Endometrial microvascular endothelial cells (primary cell): ENCODE measurements at regions not wholly inside any gene's neighbourhood (a gene's known extent, or its start where the extent isn't known, plus 50 kb on each side); places are given as distances from the start of the nearest gene placed in this dataset.
"Not testable (repeated sequence)": the region's sequence is repeated elsewhere in the genome, so short reads cannot be mapped to it uniquely, and the experiment has no call there.

Experiments
- in situ Hi-C: cut with HindIII; loops from 2 replicates; pipeline ENCODE4 v1.10.0; 2017; ENCODE audit warnings: low sequenced_read_pairs, low pct_unique_long_range_greater_than_20kb; ENCODE audit errors: inconsistent ontology term

DNA sequence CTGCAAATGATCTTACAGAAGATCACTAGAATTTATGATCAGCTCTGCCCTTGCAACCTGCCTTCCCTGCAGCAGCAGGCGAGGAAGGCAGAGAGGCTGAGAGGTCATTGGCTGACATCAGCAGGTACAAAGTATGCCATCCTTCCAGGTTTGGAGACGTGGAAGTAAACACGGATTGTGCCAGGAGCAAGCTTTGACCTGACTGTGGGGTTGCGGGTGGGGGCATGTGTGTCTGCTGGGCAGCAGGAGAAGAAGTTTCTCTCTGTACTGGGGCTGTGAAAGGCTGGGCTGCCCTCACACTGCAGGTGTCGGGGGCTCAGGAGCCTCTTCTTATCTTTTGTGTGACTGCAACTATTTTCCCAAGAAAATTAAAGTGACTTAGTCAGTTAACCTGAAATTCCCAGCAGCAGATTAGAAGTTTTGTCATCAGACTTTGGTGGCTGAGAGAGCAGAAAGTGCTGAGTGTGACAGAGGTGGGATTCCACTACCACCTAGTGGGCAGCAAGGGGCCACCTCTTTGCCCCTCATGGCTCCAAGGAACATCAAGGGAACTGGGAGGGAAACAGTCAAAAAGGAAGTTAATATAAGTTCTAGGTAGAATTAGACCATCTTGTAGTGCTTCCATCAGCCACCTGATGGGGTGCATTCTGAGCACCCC, 565.9 kb downstream of the ETS1 start:
- in situ Hi-C loops, result no loop called here

GRCh38 chr11:128018692-128019091, 568.7 kb downstream of the ETS1 start:
- in situ Hi-C loops, result no loop called here

GRCh38 chr11:128005562-128005961, 581.8 kb downstream of the ETS1 start:
- in situ Hi-C loops, result no loop called here

- in situ Hi-C loops, result no loop called here
Observed at GRCh38 chr11:127998421-127998820, 588.9 kb downstream of the ETS1 start.

GRCh38 chr11:127997594-127997993, 589.8 kb downstream of the ETS1 start:
- in situ Hi-C loops, result no loop called here

DNA sequence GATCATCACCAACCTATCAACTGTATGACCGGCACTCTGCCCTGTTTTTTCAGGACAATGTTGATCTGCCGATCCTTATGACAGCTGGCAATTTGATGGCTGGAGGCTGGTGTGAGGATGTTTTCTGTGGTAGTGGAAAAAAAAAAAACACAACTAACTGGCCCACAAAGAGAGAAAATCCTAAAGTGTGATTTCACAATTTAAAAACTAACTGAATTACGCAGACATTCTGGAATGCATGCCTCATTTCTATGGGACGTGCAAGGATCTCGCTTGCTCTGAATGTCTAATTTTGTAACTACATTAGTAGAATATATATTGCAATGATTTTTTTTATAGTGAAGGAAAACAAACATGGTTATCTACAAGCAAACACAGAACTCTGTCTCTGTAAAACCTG, 590.5 kb downstream of the ETS1 start:
- in situ Hi-C loops, result no loop called here

DNA sequence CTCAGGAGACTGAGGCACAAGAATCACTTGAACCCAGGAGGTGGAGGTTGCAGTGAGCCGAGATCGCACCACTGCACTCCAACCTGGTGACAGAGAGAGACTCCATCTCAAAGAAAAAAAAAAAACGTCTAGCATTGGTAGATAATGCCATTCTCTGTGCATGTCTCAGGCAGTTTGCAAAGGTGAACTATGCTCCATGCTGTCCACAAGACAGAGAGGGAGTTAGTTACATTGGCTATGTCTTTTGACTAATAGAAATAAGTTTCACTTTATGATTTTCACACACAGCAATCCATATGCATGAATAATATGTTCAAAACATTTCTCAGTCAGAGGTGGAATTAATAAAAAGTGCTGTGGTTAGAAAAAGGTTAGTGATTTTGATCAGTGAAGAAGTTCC, 591.4 kb downstream of the ETS1 start:
- in situ Hi-C loops, result no loop called here

- in situ Hi-C loops, result no loop called here
Observed at GRCh38 chr11:127994736-127995135, 592.6 kb downstream of the ETS1 start.

DNA sequence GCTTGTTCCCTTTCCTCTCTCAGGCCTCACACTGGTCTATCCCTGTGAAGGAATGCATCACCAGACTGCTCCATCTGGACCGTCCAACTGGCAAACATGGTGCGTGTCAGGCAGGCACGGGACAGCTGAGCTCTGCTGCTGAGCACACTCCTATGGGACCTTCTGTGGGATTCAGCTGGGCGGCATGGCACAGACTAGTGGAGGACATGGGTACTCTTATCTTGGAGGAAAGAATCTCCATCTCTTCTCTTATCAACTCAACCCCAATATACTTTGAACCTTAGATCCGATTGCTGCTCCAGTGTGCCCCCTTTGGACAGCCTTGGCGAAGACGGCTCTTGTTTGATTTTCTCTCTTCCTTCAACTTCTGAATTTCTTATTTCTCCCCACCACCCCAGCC, 593.6 kb downstream of the ETS1 start:
- in situ Hi-C loops, result no loop called here

DNA sequence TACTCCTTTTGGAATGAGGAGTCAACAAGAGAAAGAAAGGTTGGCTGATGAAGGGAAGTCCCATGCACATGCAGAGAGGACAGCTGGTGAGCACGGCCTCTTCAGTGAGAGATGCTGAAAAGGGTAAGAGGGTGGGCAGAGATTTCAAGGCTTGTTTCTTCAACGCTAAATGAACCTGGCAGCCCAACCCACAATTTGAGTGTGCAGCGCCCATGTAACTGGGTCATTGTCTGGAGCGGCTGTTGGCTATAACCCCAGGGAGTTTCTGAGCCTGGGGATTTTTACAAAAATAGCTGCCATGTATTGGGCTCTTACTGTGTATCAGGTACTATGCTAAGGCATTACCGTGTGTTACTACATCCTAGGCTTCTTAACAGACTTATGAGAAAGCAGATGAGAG, 594.1 kb downstream of the ETS1 start:
- in situ Hi-C loops, result no loop called here

GRCh38 chr11:127986073-127986472, 601.3 kb downstream of the ETS1 start:
- in situ Hi-C loops, result no loop called here

- in situ Hi-C loops, result no loop called here
Observed at GRCh38 chr11:127972816-127973215, 614.5 kb downstream of the ETS1 start.

DNA sequence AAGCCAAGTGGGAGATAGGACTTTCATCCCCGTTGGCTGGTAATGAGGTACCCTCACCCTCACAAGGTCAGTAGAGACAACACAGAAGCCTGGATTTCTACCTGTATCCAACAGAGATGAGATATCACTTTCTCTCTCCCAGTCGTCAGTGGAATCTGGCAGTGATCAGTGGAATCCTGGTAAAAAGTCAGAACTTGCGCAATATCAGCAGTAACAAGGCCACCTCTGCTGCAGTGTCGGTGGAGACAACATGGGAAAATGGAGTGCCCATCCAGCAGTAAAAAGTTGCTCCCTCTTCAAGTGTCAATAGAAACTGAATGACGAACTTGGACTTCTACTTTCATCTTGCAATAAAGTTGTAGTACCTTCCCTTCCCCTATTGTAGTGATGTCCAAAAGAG, 615.9 kb downstream of the ETS1 start:
- in situ Hi-C loops, result no loop called here

DNA sequence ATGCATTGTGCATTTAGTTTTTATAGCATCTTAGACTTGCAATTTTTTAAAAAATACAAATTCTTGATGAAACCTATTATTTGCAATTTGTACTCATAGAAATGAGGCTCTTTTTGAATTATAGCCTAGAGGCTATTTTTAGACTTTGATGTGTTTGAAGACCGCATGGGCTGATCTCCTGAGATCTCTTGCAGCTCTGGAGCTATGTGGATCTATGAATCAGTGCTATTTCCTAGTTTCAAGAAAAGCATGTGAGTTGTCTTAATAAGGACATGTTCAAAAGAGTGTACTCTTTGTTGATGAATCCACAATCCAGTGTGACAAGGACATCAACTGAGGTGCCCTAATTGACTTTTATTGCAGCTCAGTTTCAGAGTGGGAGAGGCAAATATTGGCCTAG, 620.5 kb downstream of the ETS1 start:
- in situ Hi-C loops, result no loop called here

GRCh38 chr11:127965939-127966668, 621.3 kb downstream of the ETS1 start:
- in situ Hi-C loops, result no loop called here

- in situ Hi-C loops, result no loop called here
Observed at GRCh38 chr11:127962416-127962815, 624.9 kb downstream of the ETS1 start.

GRCh38 chr11:127950162-127950561, 637.2 kb downstream of the ETS1 start:
- in situ Hi-C loops, result no loop called here

DNA sequence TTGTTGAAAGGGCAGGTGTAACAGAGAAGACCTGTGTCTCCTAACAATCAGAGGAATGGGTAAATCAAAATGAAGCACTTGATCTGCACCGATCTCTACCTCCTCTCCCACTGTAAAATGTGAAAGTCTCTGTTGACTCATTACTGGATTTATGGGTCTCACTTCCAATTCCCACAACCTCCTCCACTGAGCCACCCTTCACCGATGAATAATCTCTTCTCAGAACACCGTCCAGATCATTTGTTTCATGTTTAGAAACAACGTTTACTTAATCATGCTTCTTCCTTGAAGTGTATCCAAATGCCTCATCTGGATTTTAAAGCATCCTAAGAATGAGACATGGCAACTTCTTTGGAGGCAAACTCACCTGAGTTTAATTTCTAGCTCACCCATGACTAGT, 643.6 kb downstream of the ETS1 start:
- in situ Hi-C loops, result no loop called here

- in situ Hi-C loops, result no loop called here
Observed at GRCh38 chr11:127943152-127943551, 644.2 kb downstream of the ETS1 start.

- in situ Hi-C loops, result not testable (repeated sequence)
Observed at GRCh38 chr11:127941554-127941953, 645.8 kb downstream of the ETS1 start.

GRCh38 chr11:127939000-127939399, 648.4 kb downstream of the ETS1 start:
- in situ Hi-C loops, result no loop called here
